Panc1 (cell line): ENCODE measurements at regions not wholly inside any gene's neighbourhood (a gene's known extent, or its start where the extent isn't known, plus 50 kb on each side); places are given as distances from the start of the nearest gene placed in this dataset.

Experiments used
- ATAC-seq: fragments of 200-7000 bp; cut with Tn5 transposase; 2 replicates; pipeline ENCODE4 v1.9.1; 2020; ENCODE audit warnings: mild to moderate bottlenecking, moderate library complexity
- BruUV-seq: library from RNA; stranded (reverse); fragments of 400-500 nt; replicated peaks from 2 replicates; lab custom pipeline; 2021; lab: Mats Ljungman, UMichigan
- CTCF ChIA-PET: fragments of 300-600 bp; sonication (Branson Sonifier 250); formaldehyde crosslinking; loops from one replicate; lab custom pipeline; 2022; ENCODE audit warnings: antibody characterized with exemption; lab: Charles Lee
- POLR2A ChIA-PET: fragments of 300-600 bp; sonication (Branson Sonifier 250); formaldehyde crosslinking; loops from one replicate; lab custom pipeline; 2022; ENCODE audit warnings: antibody characterized with exemption; lab: Charles Lee
- DNase-seq: peaks from one replicate; pipeline ENCODE4 v3.0.0-alpha.2; 2010; ENCODE audit warnings: low read depth, low spot score
- H3K27ac ChIP-seq: 2 replicates; pipeline ENCODE4 v1.5.1; 2011; ENCODE audit warnings: mild to moderate bottlenecking, low read length, inconsistent platforms
- H3K27me3 ChIP-seq: fragments of 200-500 bp; sonication (Bioruptor generic); 2 replicates; pipeline ENCODE4 v1.6.0; 2014; ENCODE audit warnings: low read length, inconsistent platforms; ENCODE audit not compliant: control insufficient read depth, insufficient read depth
- H3K36me3 ChIP-seq: fragments of 200-500 bp; sonication (Bioruptor generic); 2 replicates; pipeline ENCODE4 v1.5.1; 2014; ENCODE audit warnings: inconsistent platforms, mild to moderate bottlenecking, low read length, moderate library complexity; ENCODE audit not compliant: control insufficient read depth, insufficient read depth
- H3K4me1 ChIP-seq: 2 replicates; pipeline ENCODE4 v1.5.1; 2011; ENCODE audit warnings: inconsistent platforms, mild to moderate bottlenecking, low read length, moderate library complexity; ENCODE audit not compliant: control insufficient read depth, insufficient read depth
- H3K4me3 ChIP-seq, 2 experiments: 2 replicates each; pipeline ENCODE4 v1.5.1; 2011 to 2012; ENCODE audit warnings: low read depth in 2 of 2, low read length in 2 of 2, mild to moderate bottlenecking in 2 of 2, inconsistent platforms in 1 of 2, moderate library complexity in 1 of 2
- H3K9me3 ChIP-seq: fragments of 200-500 bp; sonication (Bioruptor generic); 2 replicates; pipeline ENCODE4 v1.5.1; 2014; ENCODE audit warnings: low read depth, mild to moderate bottlenecking, inconsistent platforms, low read length, moderate library complexity; ENCODE audit not compliant: control insufficient read depth, insufficient read depth
- POLR2AphosphoS5 ChIP-seq: IDR thresholded peaks from 2 replicates; pipeline ENCODE4 v1.6.1; 2012; ENCODE audit warnings: mild to moderate bottlenecking, low read depth, low read length, moderate library complexity
- REST ChIP-seq, 2 experiments: IDR thresholded peaks; 2 replicates each; pipeline ENCODE4 v1.6.1; 2011 to 2012; ENCODE audit warnings: low read depth in 2 of 2, control low read depth in 1 of 2, low read length in 1 of 2, mild to moderate bottlenecking in 1 of 2, moderate library complexity in 1 of 2; ENCODE audit not compliant: insufficient read depth in 1 of 2
- SIN3A ChIP-seq: IDR thresholded peaks from 2 replicates; pipeline ENCODE4 v1.6.1; 2012; ENCODE audit warnings: low read depth, mild to moderate bottlenecking, low read length, moderate library complexity, borderline replicate concordance; ENCODE audit not compliant: insufficient read depth
- TCF7L2 ChIP-seq: IDR thresholded peaks from 2 replicates; pipeline ENCODE4 v1.6.1; 2011; ENCODE audit warnings: mild to moderate bottlenecking, low read depth, low read length, inconsistent platforms
- in situ Hi-C: cut with HindIII; loops from 2 replicates; pipeline ENCODE4 v1.10.0; 2016; ENCODE audit warnings: low sequenced_read_pairs, low pct_unique_long_range_greater_than_20kb
- intact Hi-C: fragments of 100-400 bp; cut with micrococcal nuclease; formaldehyde crosslinking; loops from one replicate; pipeline ENCODE4 v1.10.0; 2022; ENCODE audit not compliant: unreplicated experiment
- TF ChIP-seq, protein P1 (sequence below): fragments of 450-650 bp; IDR thresholded peaks from 2 replicates; pipeline ENCODE4 v1.5.1; 2017; ENCODE audit warnings: mild to moderate bottlenecking

- H3K27ac ChIP-seq: no peak overlapping the region
- no peak for DNase-seq
- intact Hi-C loops: no loop called here
- peaks cover 14% of the 10 kb centered on the region for H3K4me1 ChIP-seq
- H3K9me3 ChIP-seq: no peaks in the 10 kb centered on the region
- TF ChIP-seq POLR2AphosphoS5 (no peak), TCF7L2 (no peak), SIN3A (no peak), REST (IDR thresholded peaks at IDR 0.05; ENCODE audit: insufficient read depth in 1 of 2, low read depth in 2 of 2, low read length in 1 of 2) (no peak)
- TF ChIP-seq, protein P1, sequence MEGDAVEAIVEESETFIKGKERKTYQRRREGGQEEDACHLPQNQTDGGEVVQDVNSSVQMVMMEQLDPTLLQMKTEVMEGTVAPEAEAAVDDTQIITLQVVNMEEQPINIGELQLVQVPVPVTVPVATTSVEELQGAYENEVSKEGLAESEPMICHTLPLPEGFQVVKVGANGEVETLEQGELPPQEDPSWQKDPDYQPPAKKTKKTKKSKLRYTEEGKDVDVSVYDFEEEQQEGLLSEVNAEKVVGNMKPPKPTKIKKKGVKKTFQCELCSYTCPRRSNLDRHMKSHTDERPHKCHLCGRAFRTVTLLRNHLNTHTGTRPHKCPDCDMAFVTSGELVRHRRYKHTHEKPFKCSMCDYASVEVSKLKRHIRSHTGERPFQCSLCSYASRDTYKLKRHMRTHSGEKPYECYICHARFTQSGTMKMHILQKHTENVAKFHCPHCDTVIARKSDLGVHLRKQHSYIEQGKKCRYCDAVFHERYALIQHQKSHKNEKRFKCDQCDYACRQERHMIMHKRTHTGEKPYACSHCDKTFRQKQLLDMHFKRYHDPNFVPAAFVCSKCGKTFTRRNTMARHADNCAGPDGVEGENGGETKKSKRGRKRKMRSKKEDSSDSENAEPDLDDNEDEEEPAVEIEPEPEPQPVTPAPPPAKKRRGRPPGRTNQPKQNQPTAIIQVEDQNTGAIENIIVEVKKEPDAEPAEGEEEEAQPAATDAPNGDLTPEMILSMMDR: no peak
- ATAC-seq: no peak
- ChIA-PET POLR2A (interaction anchor here (0.7 kb wide), 1 partner anchor 185 kb away, joined by 3 read pairs; no protein-coding TSS in a partner anchor), CTCF (no interaction called here)
- no TSS peak for BruUV-seq
- no peak overlapping the region for H3K4me3 ChIP-seq
- in situ Hi-C loops: no loop called here
- peaks cover 5% of the 10 kb centered on the region for H3K27me3 ChIP-seq
- H3K36me3 ChIP-seq: no peaks in the 10 kb centered on the region
Observed at GRCh38 chr6:40733290-40733689, 146.1 kb upstream of the LRFN2 start.

GRCh38 chr6:40732878-40733277 lies 145.7 kb upstream of the LRFN2 start:
- CTCF ChIA-PET: no interaction called here
- DNase-seq: no peak
- POLR2A ChIA-PET: interaction anchor here (0.7 kb wide), 1 partner anchor 185 kb away, joined by 3 read pairs; no protein-coding TSS in a partner anchor
- peaks cover 14% of the 10 kb centered on the region for H3K4me1 ChIP-seq
- intact Hi-C loops: no loop called here
- no peak overlapping the region for H3K4me3 ChIP-seq
- TF ChIP-seq REST (IDR thresholded peaks at IDR 0.05; ENCODE audit: insufficient read depth in 1 of 2, low read depth in 2 of 2, low read length in 1 of 2) (no peak), TCF7L2 (no peak), POLR2AphosphoS5 (no peak), SIN3A (no peak)
- TF ChIP-seq, protein P1: no peak
- H3K27me3 ChIP-seq: peaks cover 5% of the 10 kb centered on the region
- H3K36me3 ChIP-seq: no peaks in the 10 kb centered on the region
- BruUV-seq: no TSS peak
- in situ Hi-C loops: no loop called here
- ATAC-seq: no peak
- no peak overlapping the region for H3K27ac ChIP-seq
- no peaks in the 10 kb centered on the region for H3K9me3 ChIP-seq
